CD4-positive, alpha-beta memory T cell (primary cell): ENCODE measurements at regions not wholly inside any gene's neighbourhood (a gene's known extent, or its start where the extent isn't known, plus 50 kb on each side); places are given as distances from the start of the nearest gene placed in this dataset.

Source experiments
- CTCF ChIA-PET: fragments of 350-600 bp; sonication (Branson Sonifier 250); formaldehyde crosslinking; loops from one replicate; lab custom pipeline; 2021; ENCODE audit warnings: inconsistent platforms; ENCODE audit not compliant: partially characterized antibody; lab: Charles Lee
- POLR2A ChIA-PET: fragments of 350-600 bp; sonication (Branson Sonifier 250); formaldehyde crosslinking; loops from one replicate; lab custom pipeline; 2021; ENCODE audit not compliant: partially characterized antibody; lab: Charles Lee
- DNase-seq, 5 donors: peaks; one replicate each; pipeline versions ENCODE4 v3.0.0 to v3.0.0-alpha.2; 2020 to 2022; ENCODE audit warnings: mixed read lengths in 1 of 5
- H3K27ac ChIP-seq: one replicate; pipeline ENCODE4 v1.7.0; 2013; ENCODE audit warnings: low read depth, low read length
- H3K27me3 ChIP-seq: 2 replicates; pipeline ENCODE4 v1.7.0; 2013; ENCODE audit warnings: mild to moderate bottlenecking, low read length, moderate library complexity; ENCODE audit not compliant: insufficient read depth
- H3K36me3 ChIP-seq: 2 replicates; pipeline ENCODE4 v1.7.0; 2013; ENCODE audit warnings: mild to moderate bottlenecking, low read length, moderate library complexity; ENCODE audit not compliant: insufficient read depth
- H3K4me1 ChIP-seq: 2 replicates; pipeline ENCODE4 v1.7.0; 2013; ENCODE audit warnings: mild to moderate bottlenecking, low read length, moderate library complexity; ENCODE audit not compliant: insufficient read depth
- H3K4me3 ChIP-seq, 2 donors: one replicate each; pipeline ENCODE4 v1.7.0; 2013; ENCODE audit warnings: low read length in 2 of 2, mild to moderate bottlenecking in 1 of 2
- H3K9me3 ChIP-seq, 2 donors: one replicate each; pipeline ENCODE4 v1.7.0; 2013; ENCODE audit warnings: low read length in 2 of 2, control low read depth in 1 of 2; ENCODE audit not compliant: control insufficient read depth in 1 of 2
- H3K27ac Mint-ChIP-seq, 7 donors: one replicate each; pipeline ENCODE4 v1.8.0; 2020 to 2021; ENCODE audit warnings: mixed read lengths in 7 of 7, mild to moderate bottlenecking in 6 of 7, inconsistent platforms in 3 of 7, moderate library complexity in 3 of 7
- H3K27me3 Mint-ChIP-seq, 2 donors: one replicate each; pipeline ENCODE4 v1.8.0; 2020 to 2021; ENCODE audit warnings: mixed read lengths in 2 of 2
- H3K36me3 Mint-ChIP-seq, 2 donors: one replicate each; pipeline ENCODE4 v1.8.0; 2020 to 2021; ENCODE audit warnings: mixed read lengths in 2 of 2, inconsistent platforms in 1 of 2, mild to moderate bottlenecking in 1 of 2
- H3K4me1 Mint-ChIP-seq, 4 donors: one replicate each; pipeline ENCODE4 v1.8.0; 2020 to 2021; ENCODE audit warnings: mixed read lengths in 4 of 4, mild to moderate bottlenecking in 1 of 4
- H3K4me3 Mint-ChIP-seq, 8 donors: one replicate each; pipeline ENCODE4 v1.8.0; 2020 to 2021; ENCODE audit warnings: mixed read lengths in 8 of 8, mild to moderate bottlenecking in 7 of 8, moderate library complexity in 6 of 8, inconsistent platforms in 3 of 8
- H3K9me3 Mint-ChIP-seq, 8 donors: one replicate each; pipeline ENCODE4 v1.8.0; 2020 to 2021; ENCODE audit warnings: mixed read lengths in 8 of 8, mild to moderate bottlenecking in 5 of 8, inconsistent platforms in 3 of 8, moderate library complexity in 1 of 8
- intact Hi-C: fragments of 100-400 bp; cut with micrococcal nuclease; formaldehyde crosslinking; loops from one replicate; pipeline ENCODE4 v1.15.1; 2023

- Mint-ChIP-seq H3K4me1 (no peaks in the 10 kb centered on the region), H3K27ac (no peak overlapping the region), H3K4me3 (no peak overlapping the region), H3K27me3 (no peaks in the 10 kb centered on the region), H3K9me3 (peaks cover 0 to 9% (median 0%) of the 10 kb centered on the region in 8 donors), H3K36me3 (no peaks in the 10 kb centered on the region)
- ChIA-PET POLR2A (no interaction called here), CTCF (no interaction called here)
- H3K36me3 ChIP-seq = no peaks in the 10 kb centered on the region
- DNase-seq = no peak
- H3K9me3 ChIP-seq = no peaks in the 10 kb centered on the region
- no peaks in the 10 kb centered on the region for H3K4me1 ChIP-seq
- H3K4me3 ChIP-seq = no peak overlapping the region
- no peak overlapping the region for H3K27ac ChIP-seq
- intact Hi-C loops = no loop called here
- no peaks in the 10 kb centered on the region for H3K27me3 ChIP-seq
These were observed 405.0 kb downstream of the SEMA3D start for GRCh38 chr7:84781838-84782237.

- POLR2A ChIA-PET = no interaction called here
- Histone ChIP-seq H3K27me3 (no peaks in the 10 kb centered on the region), H3K9me3 (no peaks in the 10 kb centered on the region), H3K4me3 (no peak overlapping the region), H3K27ac (no peak overlapping the region), H3K4me1 (no peaks in the 10 kb centered on the region), H3K36me3 (no peaks in the 10 kb centered on the region)
- intact Hi-C loops = no loop called here
- Mint-ChIP-seq H3K36me3 (no peaks in the 10 kb centered on the region), H3K9me3 (peaks cover 0 to 12% (median 0%) of the 10 kb centered on the region in 8 donors), H3K27ac (peak overlapping the region in 1 of 7 donors; percentile 37), H3K4me1 (no peaks in the 10 kb centered on the region), H3K27me3 (no peaks in the 10 kb centered on the region), H3K4me3 (no peak overlapping the region)
- CTCF ChIA-PET = no interaction called here
- peak in 1 of 5 donors; percentile 27 for DNase-seq
These were observed 406.4 kb downstream of the SEMA3D start for GRCh38 chr7:84780158-84781124.

GRCh38 chr7:84757761-84758160 is 429.1 kb downstream of the SEMA3D start:
- no peaks in the 10 kb centered on the region for H3K4me1 Mint-ChIP-seq
- no peaks in the 10 kb centered on the region for H3K36me3 Mint-ChIP-seq
- intact Hi-C loops = no loop called here
- Histone ChIP-seq H3K9me3 (no peaks in the 10 kb centered on the region), H3K36me3 (no peaks in the 10 kb centered on the region), H3K4me1 (no peaks in the 10 kb centered on the region), H3K27me3 (no peaks in the 10 kb centered on the region), H3K27ac (no peak overlapping the region), H3K4me3 (no peak overlapping the region)
- CTCF ChIA-PET = no interaction called here
- peaks cover 0 to 5% (median 0%) of the 10 kb centered on the region in 8 donors for H3K9me3 Mint-ChIP-seq
- DNase-seq = no peak
- H3K27me3 Mint-ChIP-seq = no peaks in the 10 kb centered on the region
- H3K4me3 Mint-ChIP-seq = no peak overlapping the region
- POLR2A ChIA-PET = no interaction called here
- H3K27ac Mint-ChIP-seq = no peak overlapping the region

DNA sequence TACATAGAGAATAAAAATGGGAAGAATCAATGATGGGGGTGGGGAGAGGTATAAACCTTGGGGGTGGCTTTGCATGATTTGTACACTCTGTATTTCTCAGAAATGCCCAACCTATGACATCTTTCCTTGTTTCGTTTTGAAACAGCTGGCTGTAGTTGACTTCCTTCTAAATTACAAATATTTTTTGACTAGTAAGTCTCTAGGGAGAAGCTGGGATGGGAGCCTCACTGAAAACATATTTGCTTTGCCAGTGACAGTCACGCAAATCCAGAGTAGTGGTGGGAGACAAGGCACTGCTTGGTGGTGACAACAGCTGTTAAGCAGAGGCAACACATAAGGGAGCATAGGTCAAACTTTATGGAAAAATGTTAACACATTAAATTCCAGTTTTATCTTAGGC is 440.5 kb downstream of the SEMA3D start:
- no peak for DNase-seq
- Histone ChIP-seq H3K4me1 (no peaks in the 10 kb centered on the region), H3K27ac (no peak overlapping the region), H3K4me3 (no peak overlapping the region), H3K36me3 (no peaks in the 10 kb centered on the region), H3K27me3 (no peaks in the 10 kb centered on the region), H3K9me3 (no peaks in the 10 kb centered on the region)
- Mint-ChIP-seq H3K27me3 (no peaks in the 10 kb centered on the region), H3K9me3 (peaks cover 0 to 8% (median 1%) of the 10 kb centered on the region in 8 donors), H3K27ac (no peak overlapping the region), H3K36me3 (no peaks in the 10 kb centered on the region), H3K4me3 (no peak overlapping the region), H3K4me1 (no peaks in the 10 kb centered on the region)
- intact Hi-C loops = no loop called here
- ChIA-PET POLR2A (no interaction called here), CTCF (no interaction called here)

DNA sequence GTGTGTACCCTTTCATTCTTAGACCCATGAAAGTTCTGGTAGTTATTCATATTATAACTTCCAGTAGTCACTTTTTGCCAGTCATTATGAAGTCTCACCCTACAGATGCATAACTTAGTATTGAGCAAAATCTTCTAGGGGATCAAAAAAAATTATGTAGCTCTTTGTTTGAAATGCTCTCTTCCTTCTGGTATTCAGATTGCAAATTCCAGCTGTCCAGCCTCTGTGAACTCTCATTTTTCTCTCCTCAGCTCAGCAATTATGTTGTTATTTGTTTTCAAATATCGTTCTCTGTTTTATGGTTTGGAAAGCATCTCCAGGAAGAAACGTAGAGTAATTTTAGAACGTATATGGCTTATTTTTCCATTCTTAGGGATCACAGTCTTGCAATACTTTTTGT is 442.5 kb downstream of the SEMA3D start:
- no peaks in the 10 kb centered on the region for H3K36me3 Mint-ChIP-seq
- no peak for DNase-seq
- ChIA-PET CTCF (no interaction called here), POLR2A (no interaction called here)
- H3K9me3 Mint-ChIP-seq = peaks cover 0 to 4% (median 2%) of the 10 kb centered on the region in 8 donors
- H3K9me3 ChIP-seq = no peaks in the 10 kb centered on the region
- no peaks in the 10 kb centered on the region for H3K4me1 Mint-ChIP-seq
- H3K27me3 Mint-ChIP-seq = no peaks in the 10 kb centered on the region
- intact Hi-C loops = no loop called here
- H3K27me3 ChIP-seq = no peaks in the 10 kb centered on the region
- no peaks in the 10 kb centered on the region for H3K36me3 ChIP-seq
- no peak overlapping the region for H3K27ac ChIP-seq
- H3K4me3 Mint-ChIP-seq = no peak overlapping the region
- no peaks in the 10 kb centered on the region for H3K4me1 ChIP-seq
- no peak overlapping the region for H3K27ac Mint-ChIP-seq
- no peak overlapping the region for H3K4me3 ChIP-seq

DNA sequence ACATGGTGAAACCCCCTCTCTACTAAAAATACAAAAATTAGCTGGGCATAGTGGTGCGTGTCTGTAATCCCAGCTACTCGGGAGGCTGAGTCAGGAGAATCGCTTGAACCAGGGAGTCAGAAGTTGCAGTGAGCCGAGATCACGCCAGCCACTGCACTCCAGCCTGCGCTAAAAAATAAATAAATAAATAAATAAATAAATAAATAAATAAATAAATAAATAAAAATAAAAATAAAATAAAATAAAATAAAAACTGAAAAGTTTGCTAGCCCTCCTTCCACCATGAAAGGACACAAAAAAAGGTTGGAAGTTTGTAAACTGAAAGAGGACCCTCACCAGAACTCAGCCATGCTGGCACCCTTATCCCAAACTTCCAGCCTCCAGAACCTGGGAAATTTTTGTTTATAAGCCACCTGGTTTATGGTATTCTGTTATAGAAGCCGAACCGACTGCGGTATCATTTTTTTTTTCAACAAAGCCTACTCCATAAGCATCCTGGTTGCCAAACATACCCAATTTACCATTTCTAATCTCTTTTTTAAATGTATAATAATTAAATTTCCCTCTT is 448.2 kb downstream of the SEMA3D start:
- ChIA-PET POLR2A (no interaction called here), CTCF (no interaction called here)
- no peak for DNase-seq
- Mint-ChIP-seq H3K27me3 (peaks cover 0 to 2% of the 10 kb centered on the region in 2 donors), H3K27ac (no peak overlapping the region), H3K9me3 (peaks cover 0 to 16% (median 3%) of the 10 kb centered on the region in 8 donors), H3K36me3 (no peaks in the 10 kb centered on the region), H3K4me1 (no peaks in the 10 kb centered on the region), H3K4me3 (no peak overlapping the region)
- Histone ChIP-seq H3K4me1 (no peaks in the 10 kb centered on the region), H3K27me3 (no peaks in the 10 kb centered on the region), H3K36me3 (no peaks in the 10 kb centered on the region), H3K27ac (no peak overlapping the region), H3K4me3 (no peak overlapping the region), H3K9me3 (no peaks in the 10 kb centered on the region)
- intact Hi-C loops = no loop called here

- H3K27me3 ChIP-seq = no peaks in the 10 kb centered on the region
- H3K36me3 ChIP-seq = no peaks in the 10 kb centered on the region
- no peaks in the 10 kb centered on the region for H3K4me1 ChIP-seq
- no peaks in the 10 kb centered on the region for H3K36me3 Mint-ChIP-seq
- no peak overlapping the region for H3K27ac ChIP-seq
- H3K27ac Mint-ChIP-seq = no peak overlapping the region
- peaks cover 0 to 7% of the 10 kb centered on the region in 2 donors for H3K9me3 ChIP-seq
- ChIA-PET POLR2A (no interaction called here), CTCF (no interaction called here)
- H3K4me3 ChIP-seq = no peak overlapping the region
- H3K4me3 Mint-ChIP-seq = no peak overlapping the region
- no peak for DNase-seq
- peaks cover 0 to 2% of the 10 kb centered on the region in 2 donors for H3K27me3 Mint-ChIP-seq
- peaks cover 3 to 37% (median 6%) of the 10 kb centered on the region in 8 donors for H3K9me3 Mint-ChIP-seq
- intact Hi-C loops = no loop called here
- H3K4me1 Mint-ChIP-seq = no peaks in the 10 kb centered on the region
These were observed 451.2 kb downstream of the SEMA3D start for GRCh38 chr7:84735677-84736076.
